IMR-90 (cell line): ENCODE measurements at regions not wholly inside any gene's neighbourhood (a gene's known extent, or its start where the extent isn't known, plus 50 kb on each side); places are given as distances from the start of the nearest gene placed in this dataset.

ENCODE experiments used
- ATAC-seq: fragments of 200-7000 bp; cut with Tn5 transposase; 2 replicates; pipeline ENCODE4 v1.9.1; 2020; ENCODE audit warnings: low read depth, mild to moderate bottlenecking, moderate library complexity
- BruUV-seq: library from RNA; stranded (reverse); fragments of 400-500 nt; replicated peaks from 2 replicates; lab custom pipeline; 2021; lab: Mats Ljungman, UMichigan
- CTCF ChIA-PET: fragments of 300-600 bp; formaldehyde crosslinking; extraction: SDS; loops from one replicate; lab custom pipeline; 2021; ENCODE audit warnings: antibody characterized with exemption; lab: Yijun Ruan, JAX
- POLR2A ChIA-PET: fragments of 300-600 bp; sonication (Branson Sonifier 250); formaldehyde crosslinking; loops from one replicate; lab custom pipeline; 2022; ENCODE audit warnings: antibody characterized with exemption; ENCODE audit not compliant: unreplicated experiment; lab: Charles Lee
- DNase-seq: peaks from one replicate; pipeline ENCODE4 v3.0.0; 2013
- H2AFZ ChIP-seq: replicated peaks from 2 replicates; pipeline ENCODE3; 2013; ENCODE audit warnings: low read length, mild to moderate bottlenecking; ENCODE audit not compliant: poor library complexity
- H2AK5ac ChIP-seq: 2 replicates; pipeline ENCODE4 v1.6.1; 2013; ENCODE audit warnings: low read depth, low read length, inconsistent platforms
- H2AK9ac ChIP-seq: replicated peaks from 2 replicates; pipeline ENCODE3; 2013; ENCODE audit warnings: mild to moderate bottlenecking, low read depth, low read length, moderate library complexity; ENCODE audit not compliant: poor library complexity
- H2BK120ac ChIP-seq: 2 replicates; pipeline ENCODE4 v1.6.1; 2013; ENCODE audit warnings: low read depth, low read length, inconsistent platforms
- H2BK15ac ChIP-seq: 3 replicates; pipeline ENCODE4 v1.6.1; 2013; ENCODE audit warnings: low read depth, low read length, inconsistent platforms
- H2BK20ac ChIP-seq: 2 replicates; pipeline ENCODE4 v1.6.1; 2013; ENCODE audit warnings: low read depth, mild to moderate bottlenecking, inconsistent platforms, low read length, moderate library complexity
- H2BK5ac ChIP-seq: 2 replicates; pipeline ENCODE4 v1.6.1; 2013; ENCODE audit warnings: mild to moderate bottlenecking, low read depth, low read length, inconsistent platforms; ENCODE audit not compliant: poor library complexity, severe bottlenecking
- H3K14ac ChIP-seq: replicated peaks from 2 replicates; pipeline ENCODE4 v1.6.1; 2013; ENCODE audit warnings: low read depth, low read length, inconsistent platforms
- H3K18ac ChIP-seq: 2 replicates; pipeline ENCODE4 v1.6.1; 2013; ENCODE audit warnings: low read depth, low read length, control low read depth
- H3K23ac ChIP-seq: 2 replicates; pipeline ENCODE4 v1.6.1; 2013; ENCODE audit warnings: low read depth, low read length, inconsistent platforms
- H3K27ac ChIP-seq: 2 replicates; pipeline ENCODE4 v1.5.1; 2013; ENCODE audit warnings: mild to moderate bottlenecking, control low read depth, low read length; ENCODE audit not compliant: insufficient read depth
- H3K27me3 ChIP-seq: 2 replicates; pipeline ENCODE4 v1.6.1; 2013; ENCODE audit warnings: low read length; ENCODE audit not compliant: control insufficient read depth, insufficient read depth
- H3K36me3 ChIP-seq: 2 replicates; pipeline ENCODE4 v1.6.1; 2013; ENCODE audit warnings: low read length, mixed read lengths; ENCODE audit not compliant: control insufficient read depth, insufficient read depth
- H3K4ac ChIP-seq: 2 replicates; pipeline ENCODE4 v1.6.1; 2013; ENCODE audit warnings: low read depth, low read length, inconsistent platforms
- H3K4me1 ChIP-seq: 2 replicates; pipeline ENCODE4 v1.6.1; 2013; ENCODE audit warnings: low read length, mixed read lengths; ENCODE audit not compliant: control insufficient read depth, insufficient read depth
- H3K4me2 ChIP-seq: 2 replicates; pipeline ENCODE4 v1.6.1; 2013; ENCODE audit warnings: low read depth, mild to moderate bottlenecking, control low read depth, low read length, moderate library complexity
- H3K4me3 ChIP-seq: 2 replicates; pipeline ENCODE4 v1.5.1; 2013; ENCODE audit warnings: low read depth, mild to moderate bottlenecking, control low read depth, low read length, moderate library complexity; ENCODE audit not compliant: insufficient read depth
- H3K56ac ChIP-seq: 2 replicates; pipeline ENCODE4 v1.6.1; 2013; ENCODE audit warnings: low read length, inconsistent platforms; ENCODE audit not compliant: insufficient read depth; ENCODE audit errors: extremely low read depth
- H3K79me1 ChIP-seq, 2 experiments: 2 replicates each; pipeline ENCODE4 v1.6.1; 2013; ENCODE audit warnings: low read length in 2 of 2, inconsistent platforms in 1 of 2, low read depth in 1 of 2
- H3K9ac ChIP-seq: 2 replicates; pipeline ENCODE4 v1.6.1; 2013; ENCODE audit warnings: low read depth, low read length, control low read depth
- H3K9me1 ChIP-seq: 2 replicates; pipeline ENCODE4 v1.6.1; 2013; ENCODE audit warnings: low read length, inconsistent platforms; ENCODE audit not compliant: insufficient read depth
- H3K9me3 ChIP-seq: 2 replicates; pipeline ENCODE4 v1.6.1; 2013; ENCODE audit warnings: low read length; ENCODE audit not compliant: control insufficient read depth, insufficient read depth
- H4K20me1 ChIP-seq: 2 replicates; pipeline ENCODE4 v1.6.1; 2013; ENCODE audit warnings: low read length, inconsistent platforms; ENCODE audit not compliant: insufficient read depth
- H4K5ac ChIP-seq: 2 replicates; pipeline ENCODE4 v1.6.1; 2013; ENCODE audit warnings: mild to moderate bottlenecking, low read depth, low read length, control low read depth
- H4K8ac ChIP-seq, 2 experiments: 2 replicates each; pipeline ENCODE4 v1.6.1; 2013; ENCODE audit warnings: low read depth in 2 of 2, low read length in 2 of 2, control low read depth in 1 of 2, inconsistent platforms in 1 of 2
- H4K91ac ChIP-seq: 2 replicates; pipeline ENCODE4 v1.6.1; 2013; ENCODE audit warnings: low read depth, low read length, inconsistent platforms; ENCODE audit not compliant: insufficient read depth
- CEBPB ChIP-seq: IDR thresholded peaks from 2 replicates; pipeline ENCODE4 v1.6.1; 2012; ENCODE audit warnings: low read depth, low read length, improper control_type of control experiment
- CHD1 ChIP-seq: IDR thresholded peaks from 2 replicates; pipeline ENCODE4 v1.6.1; 2012; ENCODE audit warnings: low read depth, low read length, improper control_type of control experiment
- MXI1 ChIP-seq: IDR thresholded peaks from 2 replicates; pipeline ENCODE4 v1.6.1; 2012; ENCODE audit warnings: low read depth, mild to moderate bottlenecking, low read length, moderate library complexity, borderline replicate concordance
- RCOR1 ChIP-seq: IDR thresholded peaks from 2 replicates; pipeline ENCODE4 v1.6.1; 2012; ENCODE audit warnings: mild to moderate bottlenecking, low read length, improper control_type of control experiment; ENCODE audit not compliant: insufficient replicate concordance
- WGBS, 2 experiments: methylation state at CpG; one replicate each; pipeline versions ENCODE4 v1.1.5 to v1.1.7; 2013; ENCODE audit warnings: missing lambda C conversion rate in 2 of 2; ENCODE audit not compliant: insufficient read length in 1 of 2; ENCODE audit errors: extremely low coverage in 2 of 2; 5-methylcytosine and 5-hydroxymethylcytosine counted together
- dilution Hi-C: fragments of 300-500 bp; cut with HindIII; formaldehyde crosslinking; loops from one replicate; pipeline ENCODE4 v1.14.3; 2018; ENCODE audit warnings: low sequenced_read_pairs; ENCODE audit not compliant: unreplicated experiment
- in situ Hi-C: fragments of 300-500 bp; cut with MboI; formaldehyde crosslinking; loops from 3 replicates; pipeline ENCODE4 v1.14.3; 2019; ENCODE audit warnings: low sequenced_read_pairs, inconsistent platforms, mixed read lengths
- intact Hi-C: fragments of 100-400 bp; cut with micrococcal nuclease; formaldehyde crosslinking; loops from 2 replicates; pipeline ENCODE4 v1.10.0; 2022

DNA sequence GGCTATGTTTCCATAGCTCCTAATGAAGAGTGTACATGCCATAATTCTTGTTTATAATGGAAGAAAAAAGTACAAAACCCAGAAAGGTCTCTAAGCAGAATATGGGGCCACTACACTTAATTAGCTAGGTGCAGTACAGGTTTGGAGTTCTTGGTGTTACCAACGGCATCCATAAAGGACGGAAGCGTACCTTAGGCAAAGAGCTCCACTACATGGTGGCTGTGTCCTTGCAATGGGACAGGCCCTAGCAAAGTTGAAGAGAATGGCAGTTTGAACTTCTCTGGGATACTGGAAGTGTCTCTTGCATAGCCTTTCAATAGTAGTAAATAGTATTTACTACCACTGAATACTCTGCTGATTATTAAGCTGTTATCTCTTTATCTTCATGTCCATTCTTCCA, 371.7 kb upstream of the MMS22L start:
- H2BK5ac ChIP-seq, result no peak overlapping the region
- BruUV-seq, result no TSS peak
- CTCF ChIA-PET, result no interaction called here

More for the DNA sequence above, 371.7 kb upstream of the MMS22L start:
- Histone ChIP-seq H3K4me2 (no peak overlapping the region), H3K4ac (no peak overlapping the region), H4K20me1 (no peaks in the 10 kb centered on the region), H3K36me3 (no peaks in the 10 kb centered on the region), H2BK120ac (no peak overlapping the region), H3K14ac (no peak overlapping the region), H3K18ac (no peak overlapping the region), H3K9ac (no peak overlapping the region), H4K8ac (no peak overlapping the region), H4K91ac (no peak overlapping the region), H3K23ac (no peak overlapping the region), H3K27ac (no peak overlapping the region), H3K9me1 (no peaks in the 10 kb centered on the region), H4K5ac (no peak overlapping the region), H2BK15ac (no peak overlapping the region), H2BK20ac (no peak overlapping the region), H3K4me1 (no peaks in the 10 kb centered on the region), H3K79me1 (no peaks in the 10 kb centered on the region), H2AK9ac (no peak overlapping the region), H3K9me3 (no peaks in the 10 kb centered on the region), H3K56ac (no peak overlapping the region), H3K27me3 (peaks cover 1% of the 10 kb centered on the region; the same call in 1 of the 2 replicates), H2AFZ (no peak overlapping the region), H2AK5ac (no peak overlapping the region), H3K4me3 (no peak overlapping the region)
- WGBS, 2 experiments, result no CpG with 5 or more reads among the region's 3 CpGs
- no peak for DNase-seq
- intact Hi-C loops (no loop called here), dilution Hi-C loops (no loop called here), in situ Hi-C loops (no loop called here)
- TF ChIP-seq CHD1, result no peak
- no peak for TF ChIP-seq MXI1
- no peak for TF ChIP-seq RCOR1
- no peak for TF ChIP-seq CEBPB
- POLR2A ChIA-PET, result no interaction called here
- no peak for ATAC-seq
